CD14-positive monocyte (primary cell): ENCODE measurements at regions not wholly inside any gene's neighbourhood (a gene's known extent, or its start where the extent isn't known, plus 50 kb on each side); places are given as distances from the start of the nearest gene placed in this dataset.
A peak's percentile ranks its signal among the peaks of the same experiment; 100 is the strongest.

Source experiments
- DNase-seq, 3 donors: peaks; one replicate each; pipeline ENCODE4 v3.0.0-alpha.2; 2011 to 2022
- H2AFZ ChIP-seq: 2 replicates; pipeline ENCODE4 v1.6.0; 2012; ENCODE audit warnings: mild to moderate bottlenecking, low read depth, low read length, inconsistent platforms; ENCODE audit not compliant: insufficient read depth, poor library complexity, severe bottlenecking
- H3K27ac ChIP-seq, 2 donors: 1 replicate in 1 of 2; 2 replicates in 1 of 2; pipeline ENCODE4 v1.5.1; 2012 to 2013; ENCODE audit warnings: low read length in 2 of 2, control low read depth in 1 of 2, inconsistent platforms in 1 of 2, low read depth in 1 of 2, mild to moderate bottlenecking in 1 of 2
- H3K27me3 ChIP-seq, 2 donors: one replicate each; pipeline versions ENCODE4 v1.6.0 to v1.6.1; 2011 to 2013; ENCODE audit warnings: low read length in 2 of 2; ENCODE audit not compliant: control insufficient read depth in 2 of 2, insufficient read depth in 2 of 2
- H3K36me3 ChIP-seq, 2 donors: replicated peaks in 1 of 2; 1 replicate in 1 of 2; 2 replicates in 1 of 2; pipeline versions ENCODE4 v1.5.1 to v1.6.1; 2012 to 2013; ENCODE audit warnings: low read length in 2 of 2, control low read depth in 1 of 2, inconsistent platforms in 1 of 2, mild to moderate bottlenecking in 1 of 2; ENCODE audit not compliant: insufficient read depth in 2 of 2, control insufficient read depth in 1 of 2
- H3K4me1 ChIP-seq, 2 donors: 1 replicate in 1 of 2; 2 replicates in 1 of 2; pipeline versions ENCODE4 v1.5.1 to v1.6.1; 2012 to 2013; ENCODE audit warnings: low read length in 2 of 2, control low read depth in 1 of 2, inconsistent platforms in 1 of 2, mild to moderate bottlenecking in 1 of 2, moderate library complexity in 1 of 2; ENCODE audit not compliant: insufficient read depth in 2 of 2, control insufficient read depth in 1 of 2
- H3K4me2 ChIP-seq: replicated peaks from 2 replicates; pipeline ENCODE3; 2012; ENCODE audit warnings: low read length, moderate library complexity, mild to moderate bottlenecking; ENCODE audit not compliant: poor library complexity, severe bottlenecking; ENCODE audit errors: extremely low read depth
- H3K4me3 ChIP-seq, 3 experiments: fragments of 200-600 bp in 1 of 3; sonication (generic) in 1 of 3; replicated peaks in 1 of 3; 1 replicate in 2 of 3; 2 replicates in 1 of 3; pipeline ENCODE4 v1.5.1; 2011 to 2013; ENCODE audit warnings: low read length in 3 of 3, mild to moderate bottlenecking in 3 of 3, control low read depth in 2 of 3, low read depth in 2 of 3, inconsistent platforms in 1 of 3, moderate library complexity in 1 of 3
- H3K79me2 ChIP-seq: 2 replicates; pipeline ENCODE4 v1.6.0; 2012; ENCODE audit warnings: mild to moderate bottlenecking, control low read depth, inconsistent platforms, low read length, moderate library complexity; ENCODE audit not compliant: insufficient read depth
- H3K9ac ChIP-seq: 2 replicates; pipeline ENCODE4 v1.6.0; 2017; ENCODE audit warnings: low read length, mild to moderate bottlenecking; ENCODE audit not compliant: insufficient read depth, poor library complexity, severe bottlenecking
- H3K9me3 ChIP-seq, 2 donors: replicated peaks in 1 of 2; 1 replicate in 1 of 2; 2 replicates in 1 of 2; pipeline versions ENCODE4 v1.5.1 to v1.6.1; 2012 to 2013; ENCODE audit warnings: low read length in 2 of 2, control low read depth in 1 of 2; ENCODE audit not compliant: control insufficient read depth in 1 of 2, insufficient read depth in 1 of 2
- H4K20me1 ChIP-seq: 2 replicates; pipeline ENCODE4 v1.6.0; 2012; ENCODE audit warnings: mild to moderate bottlenecking, low read length, control low read depth, moderate library complexity; ENCODE audit not compliant: insufficient read depth
- H3K27ac Mint-ChIP-seq, 7 donors: one replicate each; pipeline ENCODE4 v1.8.0; 2020; ENCODE audit warnings: mild to moderate bottlenecking in 7 of 7, mixed read lengths in 7 of 7, moderate library complexity in 6 of 7, inconsistent platforms in 2 of 7
- H3K27me3 Mint-ChIP-seq, 3 donors: one replicate each; pipeline ENCODE4 v1.8.0; 2021 to 2022; ENCODE audit warnings: low read depth in 3 of 3, mild to moderate bottlenecking in 3 of 3, mixed read lengths in 3 of 3, moderate library complexity in 3 of 3, inconsistent platforms in 1 of 3
- H3K36me3 Mint-ChIP-seq, 2 donors: one replicate each; pipeline ENCODE4 v1.8.0; 2020; ENCODE audit warnings: mixed read lengths in 2 of 2, inconsistent platforms in 1 of 2, mild to moderate bottlenecking in 1 of 2
- H3K4me1 Mint-ChIP-seq: one replicate; pipeline ENCODE4 v1.8.0; 2020; ENCODE audit warnings: mild to moderate bottlenecking, mixed read lengths
- H3K4me3 Mint-ChIP-seq, 2 donors: one replicate each; pipeline ENCODE4 v1.8.0; 2020; ENCODE audit warnings: mild to moderate bottlenecking in 2 of 2, mixed read lengths in 2 of 2, moderate library complexity in 1 of 2
- H3K9me3 Mint-ChIP-seq, 7 donors: one replicate each; pipeline ENCODE4 v1.8.0; 2020 to 2022; ENCODE audit warnings: mixed read lengths in 7 of 7, mild to moderate bottlenecking in 6 of 7, moderate library complexity in 6 of 7, inconsistent platforms in 2 of 7
- CTCF ChIP-seq: fragments of 200-600 bp; IDR thresholded peaks from one replicate; pipeline ENCODE4 v1.8.0; 2022; ENCODE audit warnings: antibody characterized with exemption, mild to moderate bottlenecking
- WGBS: methylation state at CpG from one replicate; pipeline ENCODE4 v1.1.5; 2013; ENCODE audit warnings: missing lambda C conversion rate; ENCODE audit not compliant: insufficient coverage; 5-methylcytosine and 5-hydroxymethylcytosine counted together
- intact Hi-C, 2 donors: fragments of 100-400 bp; cut with micrococcal nuclease; formaldehyde crosslinking; loops; one replicate each; pipeline versions ENCODE4 v1.15.0 to v1.15.1; 2023

DNA sequence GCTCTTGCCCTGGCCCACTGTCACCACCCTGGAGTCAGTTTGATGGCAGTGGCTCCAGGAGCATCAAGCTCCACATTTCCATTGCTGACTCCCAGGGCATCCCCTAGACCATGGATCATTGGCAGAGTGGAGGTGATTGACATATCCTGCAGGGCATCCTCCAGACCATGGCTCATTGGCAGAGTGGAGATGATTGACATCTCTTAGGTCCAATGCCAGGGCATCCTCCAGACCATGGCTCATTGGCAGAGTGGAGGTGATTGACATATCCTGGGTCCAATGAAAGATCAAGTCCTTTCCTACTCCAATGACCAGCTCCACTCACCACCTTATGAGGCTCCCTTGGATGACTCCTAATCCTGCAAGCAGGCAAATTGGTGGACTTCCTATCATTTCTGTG lies 174.3 kb upstream of the NLRP1 start:
- no peaks in the 10 kb centered on the region for H3K27me3 ChIP-seq

GRCh38 chr17:5759501-5759925 lies 175.2 kb upstream of the NLRP1 start:
- Histone ChIP-seq H3K4me1 (no peaks in the 10 kb centered on the region), H3K4me3 (no peak overlapping the region), H3K9me3 (no peaks in the 10 kb centered on the region), H4K20me1 (no peaks in the 10 kb centered on the region), H3K27ac (no peak overlapping the region), H3K9ac (no peak overlapping the region), H2AFZ (no peak overlapping the region), H3K27me3 (no peaks in the 10 kb centered on the region), H3K4me2 (no peak overlapping the region), H3K36me3 (no peaks in the 10 kb centered on the region), H3K79me2 (no peaks in the 10 kb centered on the region)
- Mint-ChIP-seq H3K9me3 (peaks cover 0 to 3% (median 0%) of the 10 kb centered on the region in 7 donors), H3K4me1 (no peaks in the 10 kb centered on the region), H3K27ac (no peak overlapping the region), H3K4me3 (no peak overlapping the region), H3K36me3 (no peaks in the 10 kb centered on the region), H3K27me3 (peaks cover 1 to 20% (median 20%) of the 10 kb centered on the region in 3 donors)
- 49% methylated on average over 3 of the region's 8 CpGs for WGBS
- no peak for TF ChIP-seq CTCF
- intact Hi-C loops, result no loop called here
- no peak for DNase-seq

More for the DNA sequence above, 174.3 kb upstream of the NLRP1 start:
- H3K36me3 Mint-ChIP-seq, result no peaks in the 10 kb centered on the region
- Histone ChIP-seq H3K4me2 (no peak overlapping the region), H3K27ac (no peak overlapping the region), H3K9ac (no peak overlapping the region), H3K9me3 (no peaks in the 10 kb centered on the region), H3K79me2 (no peaks in the 10 kb centered on the region), H3K4me3 (no peak overlapping the region), H2AFZ (no peak overlapping the region), H4K20me1 (no peaks in the 10 kb centered on the region), H3K4me1 (no peaks in the 10 kb centered on the region), H3K36me3 (no peaks in the 10 kb centered on the region)
- no peak for TF ChIP-seq CTCF
- no peaks in the 10 kb centered on the region for H3K4me1 Mint-ChIP-seq
- DNase-seq, result peak in 1 of 3 donors; percentile 8
- intact Hi-C loops, result no loop called here
- no peak overlapping the region for H3K4me3 Mint-ChIP-seq
- no peak overlapping the region for H3K27ac Mint-ChIP-seq
- H3K27me3 Mint-ChIP-seq, result peaks cover 1 to 21% (median 18%) of the 10 kb centered on the region in 3 donors
- H3K9me3 Mint-ChIP-seq, result peaks cover 0 to 3% (median 0%) of the 10 kb centered on the region in 7 donors
